Hepatocyte (in vitro differentiated cells): ENCODE measurements at regions not wholly inside any gene's neighbourhood (a gene's known extent, or its start where the extent isn't known, plus 50 kb on each side); places are given as distances from the start of the nearest gene placed in this dataset.

ENCODE experiments used
- EZH2 ChIP-seq: fragments of 200-600 bp; sonication (generic); IDR thresholded peaks from 2 replicates; pipeline ENCODE4 v1.6.1; 2016; ENCODE audit warnings: antibody characterized with exemption, mild to moderate bottlenecking, borderline replicate concordance
- EZH2phosphoT487 ChIP-seq: fragments of 200-600 bp; sonication (generic); IDR thresholded peaks from one replicate; pipeline ENCODE4 v1.6.1; 2018; ENCODE audit warnings: antibody characterized with exemption, mild to moderate bottlenecking, low read depth, moderate library complexity; ENCODE audit not compliant: unreplicated experiment, severe bottlenecking
- TF ChIP-seq, protein P1 (sequence below): fragments of 200-600 bp; sonication (generic); IDR thresholded peaks from 2 replicates; pipeline ENCODE4 v1.5.1; 2016; ENCODE audit warnings: antibody characterized with exemption, mild to moderate bottlenecking; ENCODE audit not compliant: poor library complexity

DNA sequence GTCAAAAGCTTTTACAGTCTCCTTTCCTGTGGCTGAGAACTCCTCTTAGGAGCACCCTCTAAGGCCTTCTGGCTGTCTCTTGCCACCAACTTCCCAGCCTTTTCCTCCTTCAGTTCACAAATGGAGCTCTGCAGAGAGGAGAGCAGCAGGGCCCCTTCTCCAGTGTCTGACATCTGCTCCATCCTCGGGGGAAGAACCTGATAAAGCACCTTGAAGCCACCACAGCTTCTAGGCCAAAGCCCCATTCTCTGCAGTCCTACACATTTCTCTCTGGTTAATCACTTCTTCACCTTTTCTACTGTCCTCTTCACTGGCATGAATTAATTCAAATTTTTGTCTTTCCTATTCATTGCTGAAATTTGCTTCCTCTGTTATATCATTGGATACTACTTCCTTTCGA is 378.1 kb upstream of the POU3F1 start:
- TF ChIP-seq, protein P1, sequence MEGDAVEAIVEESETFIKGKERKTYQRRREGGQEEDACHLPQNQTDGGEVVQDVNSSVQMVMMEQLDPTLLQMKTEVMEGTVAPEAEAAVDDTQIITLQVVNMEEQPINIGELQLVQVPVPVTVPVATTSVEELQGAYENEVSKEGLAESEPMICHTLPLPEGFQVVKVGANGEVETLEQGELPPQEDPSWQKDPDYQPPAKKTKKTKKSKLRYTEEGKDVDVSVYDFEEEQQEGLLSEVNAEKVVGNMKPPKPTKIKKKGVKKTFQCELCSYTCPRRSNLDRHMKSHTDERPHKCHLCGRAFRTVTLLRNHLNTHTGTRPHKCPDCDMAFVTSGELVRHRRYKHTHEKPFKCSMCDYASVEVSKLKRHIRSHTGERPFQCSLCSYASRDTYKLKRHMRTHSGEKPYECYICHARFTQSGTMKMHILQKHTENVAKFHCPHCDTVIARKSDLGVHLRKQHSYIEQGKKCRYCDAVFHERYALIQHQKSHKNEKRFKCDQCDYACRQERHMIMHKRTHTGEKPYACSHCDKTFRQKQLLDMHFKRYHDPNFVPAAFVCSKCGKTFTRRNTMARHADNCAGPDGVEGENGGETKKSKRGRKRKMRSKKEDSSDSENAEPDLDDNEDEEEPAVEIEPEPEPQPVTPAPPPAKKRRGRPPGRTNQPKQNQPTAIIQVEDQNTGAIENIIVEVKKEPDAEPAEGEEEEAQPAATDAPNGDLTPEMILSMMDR: no peak
- no peak for TF ChIP-seq EZH2phosphoT487
- TF ChIP-seq EZH2: no peak
